Thyroid gland (tissue), 4 donors: ENCODE measurements at regions not wholly inside any gene's neighbourhood (a gene's known extent, or its start where the extent isn't known, plus 50 kb on each side); places are given as distances from the start of the nearest gene placed in this dataset.

ENCODE experiments used
- CTCF ChIP-seq, 6 experiments: fragments of 200-600 bp in 3 of 6; fragments of 450-650 bp in 3 of 6; sonication (generic) in 3 of 6; IDR thresholded peaks; one replicate each; pipeline ENCODE4 v1.5.1; 2016 to 2019; ENCODE audit warnings: antibody characterized with exemption in 6 of 6, mild to moderate bottlenecking in 2 of 6, inconsistent platforms in 1 of 6, moderate library complexity in 1 of 6
- POLR2A ChIP-seq, 2 donors: fragments of 450-650 bp; IDR thresholded peaks; one replicate each; pipeline ENCODE4 v1.6.1; 2017; ENCODE audit warnings: antibody characterized with exemption in 2 of 2, mild to moderate bottlenecking in 2 of 2, moderate library complexity in 1 of 2

- TF ChIP-seq POLR2A (IDR thresholded peaks at IDR 0.05) (no peak), CTCF (IDR thresholded peaks at IDR 0.05) (no peak)
These were observed 277.2 kb upstream of the CDH9 start for GRCh38 chr5:27315363-27316270.
